ENCODE measurements at regions not wholly inside any gene's neighbourhood (a gene's known extent, or its start where the extent isn't known, plus 50 kb on each side); places are given as distances from the start of the nearest gene placed in this dataset.

DNA sequence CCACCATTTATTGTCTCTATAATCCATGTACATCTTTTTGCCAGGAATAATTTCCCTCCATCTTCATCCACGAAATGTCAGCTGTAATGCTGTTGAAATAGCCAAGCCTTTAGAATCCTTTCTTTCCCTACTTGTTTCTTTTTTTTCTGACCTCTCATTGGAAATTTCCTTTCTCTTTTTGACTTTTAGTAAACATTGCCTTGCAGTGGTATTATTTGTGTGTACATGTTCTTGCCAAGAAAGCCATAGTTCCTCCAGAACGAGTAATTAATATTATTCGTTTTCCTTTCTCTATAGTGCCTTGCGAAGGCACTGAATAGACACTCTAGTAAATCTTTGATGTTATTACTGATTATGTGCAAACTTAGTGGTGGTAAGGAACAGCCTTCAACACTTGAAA, 282.2 kb downstream of the GJA1 start:
- no peak for TF ChIP-seq RAD21 (conservative IDR thresholded peaks at IDR 0.05)
- TF ChIP-seq, protein P1, sequence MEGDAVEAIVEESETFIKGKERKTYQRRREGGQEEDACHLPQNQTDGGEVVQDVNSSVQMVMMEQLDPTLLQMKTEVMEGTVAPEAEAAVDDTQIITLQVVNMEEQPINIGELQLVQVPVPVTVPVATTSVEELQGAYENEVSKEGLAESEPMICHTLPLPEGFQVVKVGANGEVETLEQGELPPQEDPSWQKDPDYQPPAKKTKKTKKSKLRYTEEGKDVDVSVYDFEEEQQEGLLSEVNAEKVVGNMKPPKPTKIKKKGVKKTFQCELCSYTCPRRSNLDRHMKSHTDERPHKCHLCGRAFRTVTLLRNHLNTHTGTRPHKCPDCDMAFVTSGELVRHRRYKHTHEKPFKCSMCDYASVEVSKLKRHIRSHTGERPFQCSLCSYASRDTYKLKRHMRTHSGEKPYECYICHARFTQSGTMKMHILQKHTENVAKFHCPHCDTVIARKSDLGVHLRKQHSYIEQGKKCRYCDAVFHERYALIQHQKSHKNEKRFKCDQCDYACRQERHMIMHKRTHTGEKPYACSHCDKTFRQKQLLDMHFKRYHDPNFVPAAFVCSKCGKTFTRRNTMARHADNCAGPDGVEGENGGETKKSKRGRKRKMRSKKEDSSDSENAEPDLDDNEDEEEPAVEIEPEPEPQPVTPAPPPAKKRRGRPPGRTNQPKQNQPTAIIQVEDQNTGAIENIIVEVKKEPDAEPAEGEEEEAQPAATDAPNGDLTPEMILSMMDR (IDR thresholded peaks at IDR 0.05; ENCODE audit: poor library complexity, severe bottlenecking): no peak
- TF ChIP-seq POLR2AphosphoS5 (IDR thresholded peaks at IDR 0.05): no peak
- no peak for TF ChIP-seq EZH2 (IDR thresholded peaks at IDR 0.05; ENCODE audit: borderline replicate concordance, insufficient read depth, low read length, poor library complexity, severe bottlenecking)
- TF ChIP-seq EP300 (conservative IDR thresholded peaks at IDR 0.05; ENCODE audit: poor library complexity, severe bottlenecking): no peak
- TF ChIP-seq, protein P2, sequence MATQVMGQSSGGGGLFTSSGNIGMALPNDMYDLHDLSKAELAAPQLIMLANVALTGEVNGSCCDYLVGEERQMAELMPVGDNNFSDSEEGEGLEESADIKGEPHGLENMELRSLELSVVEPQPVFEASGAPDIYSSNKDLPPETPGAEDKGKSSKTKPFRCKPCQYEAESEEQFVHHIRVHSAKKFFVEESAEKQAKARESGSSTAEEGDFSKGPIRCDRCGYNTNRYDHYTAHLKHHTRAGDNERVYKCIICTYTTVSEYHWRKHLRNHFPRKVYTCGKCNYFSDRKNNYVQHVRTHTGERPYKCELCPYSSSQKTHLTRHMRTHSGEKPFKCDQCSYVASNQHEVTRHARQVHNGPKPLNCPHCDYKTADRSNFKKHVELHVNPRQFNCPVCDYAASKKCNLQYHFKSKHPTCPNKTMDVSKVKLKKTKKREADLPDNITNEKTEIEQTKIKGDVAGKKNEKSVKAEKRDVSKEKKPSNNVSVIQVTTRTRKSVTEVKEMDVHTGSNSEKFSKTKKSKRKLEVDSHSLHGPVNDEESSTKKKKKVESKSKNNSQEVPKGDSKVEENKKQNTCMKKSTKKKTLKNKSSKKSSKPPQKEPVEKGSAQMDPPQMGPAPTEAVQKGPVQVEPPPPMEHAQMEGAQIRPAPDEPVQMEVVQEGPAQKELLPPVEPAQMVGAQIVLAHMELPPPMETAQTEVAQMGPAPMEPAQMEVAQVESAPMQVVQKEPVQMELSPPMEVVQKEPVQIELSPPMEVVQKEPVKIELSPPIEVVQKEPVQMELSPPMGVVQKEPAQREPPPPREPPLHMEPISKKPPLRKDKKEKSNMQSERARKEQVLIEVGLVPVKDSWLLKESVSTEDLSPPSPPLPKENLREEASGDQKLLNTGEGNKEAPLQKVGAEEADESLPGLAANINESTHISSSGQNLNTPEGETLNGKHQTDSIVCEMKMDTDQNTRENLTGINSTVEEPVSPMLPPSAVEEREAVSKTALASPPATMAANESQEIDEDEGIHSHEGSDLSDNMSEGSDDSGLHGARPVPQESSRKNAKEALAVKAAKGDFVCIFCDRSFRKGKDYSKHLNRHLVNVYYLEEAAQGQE (IDR thresholded peaks at IDR 0.05; ENCODE audit: borderline replicate concordance): no peak
- no peak for TF ChIP-seq TAF1 (IDR thresholded peaks at IDR 0.05; ENCODE audit: low read depth)
- TF ChIP-seq MXI1 (conservative IDR thresholded peaks at IDR 0.05; ENCODE audit: poor library complexity, severe bottlenecking): no peak
